TTC549 (cell line): ENCODE measurements at regions not wholly inside any gene's neighbourhood (a gene's known extent, or its start where the extent isn't known, plus 50 kb on each side); places are given as distances from the start of the nearest gene placed in this dataset.
"Not testable (repeated sequence)": the region's sequence is repeated elsewhere in the genome, so short reads cannot be mapped to it uniquely, and the experiment has no call there.

Source experiments
- FAIRE-seq: peaks from 2 replicates; lab custom pipeline; 2012; peaks lifted over from hg19 to GRCh38; lab: Jason Lieb, UNC

DNA sequence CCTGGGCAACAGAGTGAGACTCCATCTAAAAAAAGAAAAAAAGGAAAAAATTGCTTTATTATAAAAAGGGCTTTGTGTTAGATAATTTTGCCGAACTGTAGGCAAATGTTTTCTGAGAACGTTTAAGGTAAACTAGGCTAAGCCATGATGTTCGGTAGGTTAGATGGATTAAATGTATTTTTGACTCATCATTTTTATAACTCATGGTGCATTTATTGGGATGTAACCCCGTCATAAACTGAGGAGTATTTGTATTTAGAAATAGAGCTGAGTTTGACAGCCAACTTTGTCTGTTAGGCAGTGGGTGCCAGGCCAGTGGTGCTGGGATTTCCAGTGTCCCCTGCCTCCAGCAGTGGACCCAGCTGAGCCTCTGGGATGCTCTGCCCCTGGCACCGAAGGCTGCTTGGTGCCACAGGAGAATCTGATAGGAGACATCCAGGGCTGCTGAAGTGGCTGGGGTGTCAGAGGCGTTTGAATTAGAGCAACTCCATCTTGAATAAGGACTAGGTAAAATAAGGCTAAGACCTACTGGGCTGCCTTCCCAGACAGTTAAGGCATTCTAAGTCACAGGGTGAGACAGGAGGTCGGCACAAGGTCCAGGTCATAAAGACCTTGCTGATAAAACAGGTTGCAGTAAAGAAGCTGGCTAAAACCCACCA lies 114.9 kb upstream of the EEPD1 start:
- FAIRE-seq, result no peak

DNA sequence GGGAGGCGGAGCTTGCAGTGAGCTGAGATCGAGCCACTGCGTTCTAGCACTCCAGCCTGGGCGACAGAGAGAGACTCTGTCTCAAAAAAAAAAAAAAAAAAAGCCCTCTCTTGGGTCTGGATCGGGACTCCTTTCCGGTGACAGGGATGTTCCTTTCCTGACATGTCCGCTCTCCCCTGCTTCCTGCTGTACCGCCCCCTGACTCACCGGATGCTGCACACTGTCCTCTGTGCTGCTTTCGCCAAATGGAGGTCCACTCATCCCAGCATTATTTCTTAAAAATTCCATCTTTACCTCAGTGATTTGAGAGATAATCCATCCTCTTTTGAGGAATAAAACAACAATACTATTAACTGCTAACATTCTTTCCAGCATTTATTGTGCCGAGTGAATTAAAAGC lies 113.8 kb upstream of the EEPD1 start:
- no peak for FAIRE-seq

DNA sequence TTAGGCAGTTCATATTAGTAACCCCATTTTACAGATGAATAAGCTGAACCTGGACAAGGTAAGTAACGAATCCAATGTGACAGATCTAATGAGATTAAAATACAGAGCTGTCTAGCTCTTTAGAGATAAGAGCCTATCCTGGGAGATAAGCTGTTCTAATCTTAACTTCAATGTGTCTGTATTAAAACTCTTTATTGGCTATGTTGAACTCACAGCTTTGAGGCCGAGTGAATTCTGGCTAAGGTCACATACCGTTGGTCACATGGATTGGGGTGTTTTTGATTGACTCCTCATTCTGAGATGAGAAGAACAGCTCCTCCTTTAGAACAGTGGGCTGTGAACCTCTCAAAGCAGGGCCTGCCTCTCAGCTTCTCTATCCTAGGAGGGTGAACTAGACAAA lies 113.4 kb upstream of the EEPD1 start:
- no peak for FAIRE-seq

DNA sequence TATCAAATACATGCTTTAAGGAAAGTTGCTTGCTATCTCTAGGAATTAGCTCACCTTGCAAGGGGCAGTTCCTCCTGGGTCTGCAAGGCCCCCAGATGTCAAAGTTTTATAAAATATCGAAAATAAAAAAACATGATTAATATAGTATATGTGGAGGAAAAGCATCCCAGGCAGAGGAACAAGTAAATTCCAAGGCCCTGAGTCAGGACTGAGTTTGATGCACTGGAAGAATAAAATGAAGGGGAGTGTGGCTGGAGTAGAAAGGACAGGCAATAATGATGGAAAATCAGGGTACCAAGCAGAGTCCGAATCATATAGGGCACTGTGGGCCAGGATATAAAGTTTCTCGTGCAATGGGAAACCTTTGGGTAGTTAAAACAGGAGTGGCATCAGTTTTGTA lies 112.4 kb upstream of the EEPD1 start:
- no peak for FAIRE-seq

DNA sequence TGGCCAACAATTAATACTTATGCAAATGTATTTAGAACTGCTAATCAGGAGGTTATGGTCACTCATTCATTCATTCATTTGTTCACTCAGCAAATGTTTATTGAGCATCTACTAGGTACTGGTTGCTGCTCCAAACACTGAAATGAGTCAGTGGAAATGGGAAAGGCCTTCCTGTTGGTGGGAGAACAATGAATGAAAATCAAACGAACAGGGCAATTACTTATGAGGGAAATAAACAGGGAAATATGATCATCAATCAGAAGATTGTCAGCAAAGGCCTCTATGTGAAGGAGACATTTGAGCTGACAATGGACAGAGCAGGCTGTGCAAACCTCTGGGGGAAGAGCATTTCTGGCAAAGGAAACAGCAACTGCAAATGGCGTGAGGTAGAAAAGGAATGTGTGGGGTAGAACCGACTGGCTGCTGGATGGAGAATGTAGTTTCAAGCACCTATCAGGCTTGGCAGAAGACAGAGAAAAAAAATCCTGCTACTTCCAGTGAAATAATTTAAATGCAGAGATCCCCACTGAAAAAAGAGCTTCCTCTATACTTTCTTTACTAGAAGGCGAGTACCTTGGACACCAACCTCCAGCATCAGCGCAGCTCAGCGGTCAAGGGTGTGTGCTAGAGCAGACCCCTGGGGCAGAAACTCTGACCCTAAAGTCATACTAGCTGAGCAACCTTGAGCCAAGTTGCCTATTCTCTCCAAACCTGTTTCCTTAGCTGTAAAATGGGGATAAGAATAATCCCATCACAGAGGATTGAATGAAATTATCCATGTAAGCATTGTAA lies 108.8 kb upstream of the EEPD1 start:
- no peak for FAIRE-seq

DNA sequence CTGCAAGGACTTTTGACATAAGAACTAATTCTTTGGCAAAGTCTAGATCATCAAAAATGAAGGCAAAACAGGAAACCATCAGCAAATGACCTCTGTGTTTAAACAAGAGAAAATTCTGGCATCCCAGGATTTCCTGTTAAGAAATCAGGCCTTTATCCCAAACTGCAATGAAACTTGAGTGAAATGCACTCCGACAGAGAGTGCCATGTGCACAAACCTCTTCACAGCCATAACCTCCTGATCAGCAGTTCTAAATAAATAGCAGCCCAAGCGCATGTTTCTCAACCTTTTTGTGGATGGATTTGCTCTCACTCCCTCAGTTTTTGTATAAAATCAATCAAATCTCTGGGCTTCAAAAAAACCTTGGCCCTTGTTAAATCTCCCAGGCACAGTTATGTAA lies 107.7 kb upstream of the EEPD1 start:
- no peak for FAIRE-seq

DNA sequence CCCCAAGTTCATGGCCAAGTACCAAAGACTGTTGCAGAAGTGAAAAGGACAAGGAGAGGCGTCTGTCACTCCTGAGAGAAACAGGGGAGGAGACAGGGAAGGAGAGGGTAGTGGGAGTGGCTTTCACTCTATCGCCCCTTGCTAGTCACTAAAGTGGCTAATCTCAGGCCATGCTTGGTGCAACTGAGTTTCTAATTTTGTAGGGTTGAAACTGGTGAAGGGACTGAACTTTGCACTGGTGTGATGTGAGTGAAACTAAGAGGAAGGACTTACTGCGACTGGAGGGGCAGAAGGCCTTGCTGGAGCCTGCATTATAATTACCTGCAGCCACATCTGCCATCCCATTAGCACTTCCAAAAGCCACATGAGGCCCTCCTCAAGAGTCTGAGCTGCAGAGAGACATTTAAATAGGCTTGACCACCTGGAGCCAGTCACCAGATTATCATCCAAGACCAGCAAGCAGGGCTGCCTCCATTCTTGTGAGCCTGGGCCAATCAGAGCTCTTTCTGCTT lies 107.2 kb upstream of the EEPD1 start:
- FAIRE-seq, result no peak

DNA sequence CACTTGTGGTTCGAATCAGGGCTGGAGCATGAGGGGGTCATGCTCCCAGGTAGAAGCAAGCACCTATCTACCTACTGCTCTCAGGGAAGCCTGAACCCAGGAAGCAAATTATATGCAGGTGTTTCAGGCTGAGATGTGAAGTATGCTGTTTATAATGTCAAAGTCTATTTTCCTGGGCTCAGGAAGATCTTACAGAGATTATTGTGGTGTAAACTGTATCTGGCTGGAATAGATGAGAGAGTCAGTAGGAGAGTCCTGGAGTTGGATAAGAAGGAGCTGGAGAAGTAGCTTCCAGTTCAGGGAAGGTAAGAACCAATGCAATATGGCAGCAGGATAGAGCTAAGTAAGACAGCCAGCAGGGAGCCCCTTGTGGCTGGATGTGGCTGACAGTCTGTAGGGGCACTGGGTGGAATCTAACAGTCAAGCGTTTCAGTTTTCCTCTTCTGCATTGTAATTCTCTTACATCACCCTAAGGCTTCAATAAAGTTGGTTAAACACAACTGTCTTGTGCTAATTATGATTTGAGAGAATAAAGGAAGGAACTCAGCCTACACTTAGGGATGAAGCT lies 105.9 kb upstream of the EEPD1 start:
- no peak for FAIRE-seq

DNA sequence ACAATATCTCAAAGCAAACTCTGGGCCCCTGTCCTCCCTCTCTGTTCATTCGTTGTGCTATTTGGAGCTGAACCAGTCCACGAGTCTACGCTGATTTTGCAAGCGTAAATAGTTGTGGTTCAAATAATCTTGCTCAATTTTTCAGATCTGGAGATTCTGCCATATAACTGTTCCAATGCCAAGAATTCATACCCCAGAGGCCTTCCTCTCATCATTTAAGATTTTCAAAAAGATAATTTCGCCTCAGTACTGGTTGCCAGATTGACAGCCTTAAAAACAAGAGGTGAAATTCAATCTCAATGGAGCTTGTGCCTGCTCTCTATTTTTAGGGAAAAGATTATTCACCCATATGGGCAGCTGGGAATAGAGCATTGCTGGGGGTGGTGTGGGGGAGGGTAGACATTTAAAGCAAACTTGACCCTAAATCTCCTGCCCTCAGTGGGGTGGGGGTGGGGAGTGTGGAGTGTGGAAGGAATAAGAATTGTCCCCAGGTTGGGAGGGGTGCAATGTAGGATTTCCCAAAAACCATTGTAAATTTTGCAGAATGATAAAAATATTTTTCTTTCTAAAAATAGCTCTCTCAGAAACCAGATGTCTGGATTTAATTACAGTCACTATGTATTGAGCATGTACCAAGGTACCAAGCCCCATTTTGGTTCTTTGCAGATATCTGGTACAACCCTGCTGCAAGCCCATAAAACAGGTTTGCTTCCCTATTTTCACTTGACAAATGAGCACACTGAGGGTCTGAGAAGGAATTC lies 104.7 kb upstream of the EEPD1 start:
- FAIRE-seq, result no peak

DNA sequence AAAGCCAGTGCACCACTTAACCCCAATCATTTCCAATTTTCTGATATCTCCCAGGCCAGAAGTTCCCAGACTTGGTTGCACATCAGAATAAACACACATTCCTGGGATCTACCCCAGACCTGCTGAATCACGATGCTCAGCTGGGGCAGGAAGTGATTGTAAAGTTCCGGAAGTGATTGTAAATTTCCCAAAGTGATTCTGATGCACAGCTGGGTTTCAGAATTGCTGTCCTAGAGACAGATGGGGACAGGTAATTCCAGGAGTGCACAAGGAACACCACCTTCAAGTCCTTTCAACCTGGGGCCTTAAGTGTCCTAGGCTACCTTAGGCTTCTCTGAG lies 104.2 kb upstream of the EEPD1 start:
- no peak for FAIRE-seq

DNA sequence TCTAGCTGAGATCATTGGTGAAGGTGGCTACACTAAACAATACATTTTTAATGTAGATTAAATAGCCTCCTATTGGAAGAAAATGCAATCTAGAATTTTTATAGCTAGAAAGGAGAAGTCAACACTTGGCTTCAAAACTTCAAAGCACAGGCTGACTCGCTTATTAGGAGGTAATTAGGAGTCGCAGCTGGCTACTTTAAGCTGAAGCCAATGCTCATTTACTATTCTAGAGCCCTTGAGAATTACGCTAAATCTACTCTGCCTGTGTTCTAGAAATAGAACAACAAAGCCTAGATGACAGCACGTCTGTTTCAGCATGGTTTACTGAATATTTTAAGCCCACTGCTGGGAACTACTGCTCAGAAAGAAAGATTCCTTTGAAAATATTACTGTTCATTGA lies 101.6 kb upstream of the EEPD1 start:
- no peak for FAIRE-seq

DNA sequence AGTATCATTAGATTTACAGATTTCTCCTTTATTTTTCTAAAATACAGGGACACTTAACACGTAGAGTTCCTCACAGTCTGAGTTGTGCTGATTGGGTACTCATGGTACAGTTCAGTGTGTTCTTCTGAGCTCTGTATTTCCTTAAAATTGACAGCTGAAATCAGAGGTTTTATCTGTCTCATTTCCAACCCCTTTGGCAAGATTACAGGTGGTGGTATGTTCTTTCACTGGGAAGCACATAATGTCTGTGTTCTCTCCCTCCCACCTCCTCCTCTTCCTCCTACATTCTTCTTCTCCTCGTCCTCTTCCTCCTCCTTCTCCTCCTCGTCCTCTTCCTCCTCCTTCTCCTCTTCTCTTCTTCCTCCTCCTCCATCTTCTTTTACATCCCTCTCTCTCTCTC lies 99.5 kb upstream of the EEPD1 start:
- no peak for FAIRE-seq

DNA sequence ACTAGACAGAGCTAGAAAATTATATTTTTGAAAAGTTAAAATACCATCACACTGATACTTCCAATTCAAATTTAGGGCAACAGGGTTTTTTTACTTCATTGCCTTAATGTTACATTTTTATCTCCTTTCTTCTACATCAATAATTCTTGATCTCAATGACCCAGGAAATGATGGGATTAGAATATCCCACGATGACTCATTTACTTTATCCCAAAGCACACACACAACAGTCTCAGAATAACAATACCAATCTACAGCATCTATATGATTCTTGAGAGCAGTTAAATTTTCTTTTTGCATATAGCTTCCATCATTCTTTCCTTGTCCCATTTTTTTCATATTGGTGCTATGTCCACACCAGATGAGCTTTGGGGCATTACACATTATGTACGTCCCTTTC lies 98.4 kb upstream of the EEPD1 start:
- no peak for FAIRE-seq

DNA sequence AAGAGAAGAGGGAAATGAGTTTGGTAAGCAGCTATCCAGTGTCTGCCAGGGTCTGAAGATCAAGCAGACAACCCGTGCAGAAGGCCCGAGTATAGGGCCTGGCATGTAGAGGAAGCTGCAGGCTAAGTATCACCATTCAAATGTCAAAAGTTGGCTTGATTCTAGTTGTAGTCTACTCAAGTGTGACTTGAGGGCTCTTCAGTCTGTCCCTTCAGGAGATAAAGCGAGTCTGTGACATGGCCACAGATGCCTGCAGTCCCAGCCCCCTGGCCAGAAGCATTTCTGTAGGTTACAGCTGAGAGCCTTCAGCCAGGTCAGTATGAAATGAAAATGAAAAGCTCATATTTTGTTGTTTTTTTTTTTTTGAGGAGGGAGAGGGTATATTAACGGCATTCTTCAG lies 97.8 kb upstream of the EEPD1 start:
- FAIRE-seq, result no peak

DNA sequence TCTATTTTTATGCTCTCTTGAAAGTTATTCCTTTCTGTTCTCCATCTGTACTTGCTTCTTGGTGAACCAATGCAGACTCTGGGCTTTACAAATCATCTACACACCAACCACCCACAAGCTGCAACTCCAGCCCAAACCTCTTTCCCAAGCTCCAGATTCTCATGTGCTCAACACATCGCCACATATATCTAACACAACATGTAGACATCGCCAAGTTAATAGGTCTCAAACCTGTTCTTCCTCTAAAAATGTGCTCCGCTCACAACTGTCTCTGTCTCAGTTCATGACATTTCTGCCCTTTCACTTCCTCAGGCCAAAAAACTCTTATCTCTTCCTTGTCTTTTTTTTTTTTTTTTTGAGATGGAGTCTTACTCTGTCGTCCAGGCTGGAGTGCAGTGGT lies 95.7 kb upstream of the EEPD1 start:
- no peak for FAIRE-seq

DNA sequence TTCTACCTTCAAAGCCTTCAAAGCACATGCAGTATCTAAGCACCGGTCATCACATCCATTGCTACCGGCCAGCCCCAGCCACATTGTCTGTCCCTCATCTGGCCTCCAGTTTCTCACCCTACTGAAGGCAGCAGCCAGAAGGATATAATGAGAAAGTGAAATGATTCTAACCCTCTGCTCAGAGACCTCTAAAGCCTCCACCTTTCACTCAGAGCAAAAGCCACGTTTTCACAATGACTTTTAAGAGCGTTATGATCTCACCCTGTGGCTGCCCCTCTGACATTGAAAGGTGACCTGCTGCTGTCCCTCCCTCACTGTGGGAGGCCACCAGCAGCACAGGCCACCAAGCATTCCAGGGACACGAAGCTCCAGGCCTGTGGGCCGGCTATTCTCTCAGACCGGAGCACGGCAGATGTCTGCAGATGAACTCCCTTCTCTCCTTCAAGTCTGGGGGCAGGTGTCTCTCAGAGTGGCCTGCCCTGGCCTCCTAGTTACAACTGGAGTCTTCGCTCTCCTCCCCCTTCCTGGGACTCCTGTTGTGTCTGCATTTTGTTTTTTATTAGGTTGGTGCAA lies 94.9 kb upstream of the EEPD1 start:
- FAIRE-seq, result no peak

DNA sequence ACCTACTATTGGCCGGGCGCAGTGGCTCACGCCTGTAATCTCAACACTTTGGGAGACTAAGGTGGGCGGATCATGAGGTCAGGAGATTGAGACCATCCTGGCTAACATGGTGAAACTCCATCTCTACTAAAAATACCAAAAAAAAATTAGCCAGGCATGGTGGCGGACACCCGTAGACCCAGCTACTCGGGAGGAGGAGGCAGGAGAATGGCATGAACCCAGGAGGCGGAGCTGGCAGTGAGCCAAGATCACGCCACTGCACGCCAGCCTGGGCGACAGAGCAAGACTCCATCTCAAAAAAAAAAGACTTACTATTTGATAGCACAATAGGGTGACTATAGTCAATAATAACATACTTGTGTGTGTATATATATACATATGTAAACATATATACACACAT lies 92.7 kb upstream of the EEPD1 start:
- not testable (repeated sequence) for FAIRE-seq

DNA sequence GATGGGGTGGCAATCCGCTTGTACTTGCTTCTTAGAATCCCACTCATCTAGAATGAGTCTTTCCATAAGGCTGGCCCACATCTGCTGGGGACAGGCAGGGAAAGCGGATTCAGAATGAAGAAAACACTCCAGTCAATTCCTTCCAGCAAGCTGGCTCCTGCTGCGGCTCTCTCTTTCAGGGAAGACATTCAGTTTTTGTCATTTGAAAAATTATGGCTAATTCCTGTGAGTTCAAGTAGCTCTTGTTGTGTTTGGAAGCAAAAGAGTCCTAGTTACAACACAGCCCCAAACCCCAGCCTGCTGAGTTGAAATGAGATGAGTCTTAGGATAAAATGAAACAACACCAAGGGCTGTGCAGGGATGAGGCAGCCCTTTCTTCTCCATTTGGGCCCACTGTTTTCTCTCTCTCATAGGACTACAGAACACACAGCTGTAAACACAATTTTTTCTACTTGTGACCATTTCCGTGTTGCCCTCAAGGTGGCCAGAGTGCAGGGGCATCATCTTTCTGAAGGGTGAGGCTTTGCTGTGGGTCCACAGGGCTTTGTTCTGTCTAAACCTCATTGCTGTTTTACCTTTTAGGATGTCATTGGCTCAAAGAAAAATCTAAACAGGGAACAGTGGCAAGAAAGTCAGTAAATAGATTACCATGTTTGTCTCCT lies 90.8 kb upstream of the EEPD1 start:
- no peak for FAIRE-seq

DNA sequence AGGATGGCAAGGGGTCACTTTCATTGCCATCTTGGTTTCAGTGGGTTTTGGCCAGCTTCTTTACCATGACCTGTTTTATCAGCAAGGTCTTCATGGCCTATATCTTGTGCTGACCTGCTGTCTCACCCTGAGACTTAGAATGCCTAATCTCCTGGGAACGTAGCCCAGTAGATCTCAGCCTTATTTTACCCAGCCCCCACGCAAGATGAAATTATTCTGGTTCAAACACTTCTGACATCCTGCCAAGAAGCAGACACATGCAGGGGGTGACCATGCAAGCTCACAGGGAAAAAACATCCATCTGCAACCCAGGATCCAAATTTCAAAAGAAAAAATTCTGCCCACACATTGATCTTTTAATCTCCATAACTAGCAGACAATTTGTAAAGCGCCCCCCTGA lies 88.4 kb upstream of the EEPD1 start:
- no peak for FAIRE-seq

DNA sequence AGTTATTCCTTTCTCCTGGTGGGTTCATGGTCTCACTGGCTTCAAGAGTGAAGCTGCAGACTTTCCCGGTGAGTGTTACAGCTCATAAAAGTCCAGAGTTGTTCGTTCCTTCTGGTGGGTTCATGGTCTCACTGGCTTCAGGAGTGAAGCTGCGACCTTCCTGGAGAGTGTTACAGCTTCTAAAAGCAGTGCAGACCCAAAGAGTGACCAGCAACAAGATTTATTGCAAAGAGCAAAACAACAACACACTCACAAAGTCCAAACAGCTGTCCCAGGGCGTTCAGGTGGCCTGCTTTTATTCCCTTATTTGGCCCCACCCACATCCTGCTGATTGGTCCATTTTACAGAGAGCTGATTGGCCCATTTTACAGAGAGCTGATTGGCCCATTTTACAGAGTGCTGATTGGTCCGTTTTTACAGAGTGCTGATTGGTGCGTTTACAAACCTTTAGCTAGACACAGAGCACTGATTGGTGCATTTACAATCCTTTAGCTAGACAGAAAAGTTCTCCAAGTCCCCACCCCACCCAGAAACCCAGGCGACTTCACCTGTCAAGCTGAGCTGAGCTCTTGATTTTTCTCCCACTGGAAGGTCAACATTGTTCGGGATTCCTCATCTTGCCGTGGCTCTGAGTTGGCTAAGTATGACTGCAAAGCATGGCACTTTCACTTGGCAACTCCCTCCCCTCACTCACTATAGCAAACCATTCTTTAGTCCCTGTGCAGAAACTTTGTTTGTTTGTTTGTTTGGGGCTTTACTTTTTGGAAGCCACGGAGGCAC lies 87.3 kb upstream of the EEPD1 start:
- not testable (repeated sequence) for FAIRE-seq

DNA sequence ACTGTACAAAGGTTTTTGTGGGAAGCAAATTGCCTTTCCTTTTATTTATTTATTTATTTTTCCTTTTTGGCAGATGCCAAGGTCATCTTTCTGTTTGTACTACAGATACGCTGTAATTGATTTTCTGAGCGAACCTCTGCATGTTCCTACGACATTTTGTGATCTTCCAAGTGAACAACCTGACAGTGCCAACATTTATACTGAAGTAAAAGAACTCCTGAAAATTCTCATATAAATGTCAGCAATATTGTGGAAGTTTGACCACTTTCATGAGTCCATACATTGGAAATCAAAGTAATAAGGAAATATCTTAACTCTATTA lies 86.8 kb upstream of the EEPD1 start:
- FAIRE-seq, result no peak

DNA sequence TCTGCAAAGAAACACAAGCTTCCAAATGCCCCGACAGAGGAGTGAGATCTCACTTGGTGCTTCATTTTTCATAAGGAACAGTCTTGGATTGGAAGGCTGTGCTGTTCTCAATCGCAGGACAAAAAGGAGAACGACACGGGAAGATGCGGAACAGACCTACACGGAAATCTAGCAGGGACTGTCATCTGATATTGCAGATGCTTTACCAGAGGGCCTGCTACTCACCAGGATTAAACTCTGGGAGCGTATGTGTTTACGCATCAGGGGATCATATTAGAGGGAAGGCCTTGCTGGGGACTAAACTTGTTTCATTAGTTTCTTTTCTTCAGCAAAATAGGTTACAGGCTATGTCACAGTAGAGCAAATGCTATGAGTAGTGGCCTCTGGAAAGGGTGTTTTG lies 82.8 kb upstream of the EEPD1 start:
- no peak for FAIRE-seq
